K562 (cell line): ENCODE measurements at regions not wholly inside any gene's neighbourhood (a gene's known extent, or its start where the extent isn't known, plus 50 kb on each side); places are given as distances from the start of the nearest gene placed in this dataset.

Experiments
- HSF4 ChIP-seq: fragments of 250-450 bp; sonication (Bioruptor Pico); IDR thresholded peaks from 2 replicates; pipeline ENCODE4 v2.1.2; 2022; ENCODE audit warnings: mild to moderate bottlenecking, moderate library complexity, borderline replicate concordance
- MEF2A ChIP-seq: IDR thresholded peaks from 2 replicates; pipeline ENCODE4 v1.6.1; 2011; ENCODE audit warnings: low read depth, mild to moderate bottlenecking, low read length, moderate library complexity; ENCODE audit not compliant: control insufficient read depth
- POLR2A ChIP-seq: fragments of 450-650 bp; conservative IDR thresholded peaks from 2 replicates; pipeline ENCODE4 v1.6.1; 2016
- POLR2AphosphoS5 ChIP-seq: IDR thresholded peaks from 2 replicates; pipeline ENCODE4 v1.6.1; 2011; ENCODE audit warnings: mild to moderate bottlenecking, low read depth, low read length, moderate library complexity; ENCODE audit not compliant: control insufficient read depth, insufficient read depth
- USF2 ChIP-seq: sonication (generic); formaldehyde crosslinking; IDR thresholded peaks from 2 replicates; pipeline ENCODE4 v1.5.0; 2020; ENCODE audit warnings: missing genetic modification reagents
- ZHX1 ChIP-seq: fragments of 150-350 bp; conservative IDR thresholded peaks from 2 replicates; pipeline ENCODE4 v1.6.1; 2014; ENCODE audit warnings: low read length
- TF ChIP-seq, protein P1 (sequence below), 3 experiments: IDR thresholded peaks in 2 of 3; conservative IDR thresholded peaks in 1 of 3; 2 replicates each; pipeline ENCODE4 v1.5.1; 2011 to 2012; ENCODE audit warnings: low read length in 3 of 3, mild to moderate bottlenecking in 3 of 3, control low read depth in 2 of 3, improper control_type of control experiment in 1 of 3, inconsistent platforms in 1 of 3, low read depth in 1 of 3, mixed read lengths in 1 of 3, moderate library complexity in 1 of 3; ENCODE audit not compliant: insufficient read depth in 2 of 3
- TF ChIP-seq, protein P2 (sequence below): sonication (generic); formaldehyde crosslinking; IDR thresholded peaks from 2 replicates; pipeline ENCODE4 v1.4.0; 2020; ENCODE audit warnings: mild to moderate bottlenecking, missing genetic modification reagents

DNA sequence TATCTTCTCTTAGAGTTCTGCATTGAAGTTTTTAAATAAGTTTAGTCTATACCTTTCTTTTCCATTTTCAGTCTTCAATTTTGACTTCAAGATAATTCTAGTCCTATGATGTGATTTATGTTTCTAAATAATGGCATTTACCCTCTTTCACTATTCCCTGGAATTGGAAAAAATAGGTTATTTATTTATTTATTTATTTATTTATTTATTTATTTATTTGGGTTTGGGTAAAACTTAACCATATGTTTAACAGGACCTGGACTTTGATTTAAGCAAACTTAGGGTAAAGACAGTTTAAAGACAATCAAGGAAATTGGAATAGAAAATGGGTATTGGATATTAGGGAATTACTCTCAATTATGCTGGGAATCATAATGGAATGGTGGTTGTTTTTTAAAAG is 182.1 kb downstream of the RPIA start:
- TF ChIP-seq, protein P1, sequence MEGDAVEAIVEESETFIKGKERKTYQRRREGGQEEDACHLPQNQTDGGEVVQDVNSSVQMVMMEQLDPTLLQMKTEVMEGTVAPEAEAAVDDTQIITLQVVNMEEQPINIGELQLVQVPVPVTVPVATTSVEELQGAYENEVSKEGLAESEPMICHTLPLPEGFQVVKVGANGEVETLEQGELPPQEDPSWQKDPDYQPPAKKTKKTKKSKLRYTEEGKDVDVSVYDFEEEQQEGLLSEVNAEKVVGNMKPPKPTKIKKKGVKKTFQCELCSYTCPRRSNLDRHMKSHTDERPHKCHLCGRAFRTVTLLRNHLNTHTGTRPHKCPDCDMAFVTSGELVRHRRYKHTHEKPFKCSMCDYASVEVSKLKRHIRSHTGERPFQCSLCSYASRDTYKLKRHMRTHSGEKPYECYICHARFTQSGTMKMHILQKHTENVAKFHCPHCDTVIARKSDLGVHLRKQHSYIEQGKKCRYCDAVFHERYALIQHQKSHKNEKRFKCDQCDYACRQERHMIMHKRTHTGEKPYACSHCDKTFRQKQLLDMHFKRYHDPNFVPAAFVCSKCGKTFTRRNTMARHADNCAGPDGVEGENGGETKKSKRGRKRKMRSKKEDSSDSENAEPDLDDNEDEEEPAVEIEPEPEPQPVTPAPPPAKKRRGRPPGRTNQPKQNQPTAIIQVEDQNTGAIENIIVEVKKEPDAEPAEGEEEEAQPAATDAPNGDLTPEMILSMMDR (IDR thresholded peaks at IDR 0.05 in 2 of 3, conservative IDR thresholded peaks at IDR 0.05 in 1 of 3; ENCODE audit: insufficient read depth in 2 of 3, low read depth in 1 of 3, low read length in 3 of 3): no peak
- TF ChIP-seq ZHX1 (no peak), POLR2A (no peak), HSF4 (no peak), MEF2A (no peak), USF2 (CRISPR knock-in tag) (no peak), POLR2AphosphoS5 (no peak)
- TF ChIP-seq, protein P2, sequence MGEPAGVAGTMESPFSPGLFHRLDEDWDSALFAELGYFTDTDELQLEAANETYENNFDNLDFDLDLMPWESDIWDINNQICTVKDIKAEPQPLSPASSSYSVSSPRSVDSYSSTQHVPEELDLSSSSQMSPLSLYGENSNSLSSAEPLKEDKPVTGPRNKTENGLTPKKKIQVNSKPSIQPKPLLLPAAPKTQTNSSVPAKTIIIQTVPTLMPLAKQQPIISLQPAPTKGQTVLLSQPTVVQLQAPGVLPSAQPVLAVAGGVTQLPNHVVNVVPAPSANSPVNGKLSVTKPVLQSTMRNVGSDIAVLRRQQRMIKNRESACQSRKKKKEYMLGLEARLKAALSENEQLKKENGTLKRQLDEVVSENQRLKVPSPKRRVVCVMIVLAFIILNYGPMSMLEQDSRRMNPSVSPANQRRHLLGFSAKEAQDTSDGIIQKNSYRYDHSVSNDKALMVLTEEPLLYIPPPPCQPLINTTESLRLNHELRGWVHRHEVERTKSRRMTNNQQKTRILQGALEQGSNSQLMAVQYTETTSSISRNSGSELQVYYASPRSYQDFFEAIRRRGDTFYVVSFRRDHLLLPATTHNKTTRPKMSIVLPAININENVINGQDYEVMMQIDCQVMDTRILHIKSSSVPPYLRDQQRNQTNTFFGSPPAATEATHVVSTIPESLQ (CRISPR knock-in tag): no peak
